H1 (cell line): ENCODE measurements at regions not wholly inside any gene's neighbourhood (a gene's known extent, or its start where the extent isn't known, plus 50 kb on each side); places are given as distances from the start of the nearest gene placed in this dataset.

Experiments
- CTCF ChIA-PET: fragments of 300-600 bp; sonication (Branson Sonifier 250); formaldehyde crosslinking; loops from one replicate; lab custom pipeline; 2021; ENCODE audit not compliant: partially characterized antibody; lab: Charles Lee
- POLR2A ChIA-PET: fragments of 300-600 bp; sonication (Branson Sonifier 250); formaldehyde crosslinking; loops from one replicate; lab custom pipeline; 2021; ENCODE audit warnings: inconsistent platforms; ENCODE audit not compliant: partially characterized antibody; lab: Charles Lee
- DNase-seq, 2 experiments: peaks; one replicate each; pipeline versions ENCODE4 v3.0.0 to v3.0.0-alpha.2; 2010 to 2022; ENCODE audit warnings: low spot score in 2 of 2, low read depth in 1 of 2, mixed read lengths in 1 of 2
- FAIRE-seq: peaks from 2 replicates; lab custom pipeline; 2011; peaks lifted over from hg19 to GRCh38; lab: Jason Lieb, UNC
- H2AFZ ChIP-seq: 2 replicates; pipeline ENCODE4 v1.8.1; 2012; ENCODE audit warnings: low read length, inconsistent platforms
- H2AK5ac ChIP-seq: 2 replicates; pipeline ENCODE4 v1.6.1; 2013; ENCODE audit warnings: low read depth, low read length
- H2BK120ac ChIP-seq: replicated peaks from 2 replicates; pipeline ENCODE3; 2013; ENCODE audit warnings: low read depth, low read length, inconsistent platforms
- H2BK12ac ChIP-seq: 2 replicates; pipeline ENCODE4 v1.6.1; 2013; ENCODE audit warnings: low read depth, low read length
- H2BK15ac ChIP-seq: 2 replicates; pipeline ENCODE4 v1.6.1; 2013; ENCODE audit warnings: low read length
- H2BK20ac ChIP-seq: 2 replicates; pipeline ENCODE4 v1.6.1; 2013; ENCODE audit warnings: low read length
- H2BK5ac ChIP-seq: 2 replicates; pipeline ENCODE4 v1.6.1; 2013; ENCODE audit warnings: low read depth, low read length
- H3K14ac ChIP-seq: 2 replicates; pipeline ENCODE4 v1.6.1; 2013; ENCODE audit warnings: inconsistent platforms; ENCODE audit not compliant: insufficient read length
- H3K18ac ChIP-seq: 2 replicates; pipeline ENCODE4 v1.6.1; 2013; ENCODE audit warnings: low read length; ENCODE audit errors: extremely low read depth
- H3K23ac ChIP-seq: 2 replicates; pipeline ENCODE4 v1.6.1; 2013; ENCODE audit warnings: inconsistent platforms; ENCODE audit not compliant: insufficient read length
- H3K23me2 ChIP-seq: 2 replicates; pipeline ENCODE4 v1.6.1; 2013; ENCODE audit warnings: low read depth, low read length
- H3K27ac ChIP-seq: 2 replicates; pipeline ENCODE4 v1.6.1; 2011; ENCODE audit warnings: low read depth, low read length, inconsistent platforms
- H3K27me3 ChIP-seq, 4 experiments: replicated peaks in 1 of 4; 1 replicate in 1 of 4; 2 replicates in 3 of 4; pipeline versions ENCODE4 v1.6.1 to v1.8.1; 2011 to 2013; ENCODE audit warnings: low read length in 3 of 4, mild to moderate bottlenecking in 3 of 4, inconsistent platforms in 2 of 4, mixed read lengths in 2 of 4, moderate library complexity in 1 of 4; ENCODE audit not compliant: control insufficient read depth in 3 of 4, insufficient read depth in 3 of 4; ENCODE audit errors: extremely low read depth in 1 of 4
- H3K36me3 ChIP-seq, 4 experiments: 2 replicates each; pipeline versions ENCODE4 v1.6.1 to v1.8.1; 2011 to 2013; ENCODE audit warnings: mild to moderate bottlenecking in 4 of 4, low read length in 3 of 4, moderate library complexity in 2 of 4, control low read depth in 1 of 4, inconsistent platforms in 1 of 4; ENCODE audit not compliant: insufficient read depth in 4 of 4, control insufficient read depth in 2 of 4
- H3K4ac ChIP-seq: replicated peaks from 2 replicates; pipeline ENCODE3; 2013; ENCODE audit warnings: low read length, low read depth, mixed read lengths, inconsistent platforms; ENCODE audit not compliant: insufficient read length
- H3K4me1 ChIP-seq, 4 experiments: replicated peaks in 1 of 4; 1 replicate in 1 of 4; 2 replicates in 3 of 4; pipeline versions ENCODE4 v1.6.1 to v1.8.1; 2011 to 2013; ENCODE audit warnings: low read length in 3 of 4, inconsistent platforms in 2 of 4, mixed read lengths in 1 of 4; ENCODE audit not compliant: insufficient read depth in 4 of 4, control insufficient read depth in 3 of 4
- H3K4me2 ChIP-seq, 2 experiments: 2 replicates each; pipeline versions ENCODE4 v1.6.1 to v1.8.1; 2011 to 2013; ENCODE audit warnings: low read depth in 2 of 2, low read length in 2 of 2, control low read depth in 1 of 2, inconsistent platforms in 1 of 2, mild to moderate bottlenecking in 1 of 2; ENCODE audit not compliant: insufficient read depth in 1 of 2
- H3K4me3 ChIP-seq, 4 experiments: fragments of 200-600, 300-600 bp in 1 of 4; sonication (generic), shearing (Covaris generic), sonication (Bioruptor Twin) in 1 of 4; 2 replicates each; pipeline versions ENCODE4 v1.5.1 to v1.8.1; 2011 to 2016; ENCODE audit warnings: low read length in 4 of 4, low read depth in 3 of 4, control low read depth in 2 of 4, inconsistent platforms in 2 of 4, mild to moderate bottlenecking in 2 of 4, mixed read lengths in 1 of 4, moderate library complexity in 1 of 4; ENCODE audit not compliant: insufficient read depth in 2 of 4; ENCODE audit errors: extremely low read depth in 1 of 4
- H3K56ac ChIP-seq: replicated peaks from 2 replicates; pipeline ENCODE3; 2013; ENCODE audit warnings: low read depth, mild to moderate bottlenecking, mixed read lengths, low read length, inconsistent platforms; ENCODE audit not compliant: insufficient read length
- H3K79me1 ChIP-seq: 2 replicates; pipeline ENCODE4 v1.6.1; 2013; ENCODE audit warnings: low read depth, low read length, control low read depth
- H3K79me2 ChIP-seq, 2 experiments: 2 replicates each; pipeline versions ENCODE4 v1.6.1 to v1.8.1; 2012 to 2013; ENCODE audit warnings: low read length in 2 of 2, mild to moderate bottlenecking in 2 of 2, inconsistent platforms in 1 of 2; ENCODE audit not compliant: insufficient read depth in 2 of 2, control insufficient read depth in 1 of 2
- H3K9ac ChIP-seq, 4 experiments: replicated peaks in 1 of 4; 1 replicate in 1 of 4; 2 replicates in 3 of 4; pipeline versions ENCODE4 v1.6.1 to v1.8.1; 2011 to 2013; ENCODE audit warnings: low read depth in 3 of 4, low read length in 3 of 4, control low read depth in 2 of 4, mild to moderate bottlenecking in 2 of 4, moderate library complexity in 2 of 4, inconsistent platforms in 1 of 4; ENCODE audit errors: extremely low read depth in 1 of 4
- H3K9me3 ChIP-seq, 2 experiments: 2 replicates each; pipeline versions ENCODE4 v1.6.1 to v1.8.1; 2012 to 2013; ENCODE audit warnings: mild to moderate bottlenecking in 2 of 2, moderate library complexity in 2 of 2, control low read depth in 1 of 2, inconsistent platforms in 1 of 2, low read depth in 1 of 2, low read length in 1 of 2, mixed read lengths in 1 of 2; ENCODE audit not compliant: insufficient read depth in 2 of 2
- H4K20me1 ChIP-seq, 2 experiments: replicated peaks in 1 of 2; 2 replicates each; pipeline versions ENCODE3 to v1.8.1; 2011 to 2013; ENCODE audit warnings: inconsistent platforms in 2 of 2, low read length in 2 of 2, mild to moderate bottlenecking in 1 of 2; ENCODE audit not compliant: insufficient read depth in 2 of 2, control insufficient read depth in 1 of 2
- H4K5ac ChIP-seq: 2 replicates; pipeline ENCODE4 v1.6.1; 2013; ENCODE audit warnings: low read length, low read depth, mixed read lengths, inconsistent platforms; ENCODE audit not compliant: insufficient read length
- H4K8ac ChIP-seq: 2 replicates; pipeline ENCODE4 v1.8.0; 2013; ENCODE audit warnings: mild to moderate bottlenecking, moderate library complexity, low read length, inconsistent platforms; ENCODE audit not compliant: insufficient read depth; ENCODE audit errors: extremely low read depth
- H4K91ac ChIP-seq: replicated peaks from 2 replicates; pipeline ENCODE3; 2013; ENCODE audit warnings: low read length, mixed read lengths, inconsistent platforms; ENCODE audit not compliant: insufficient read length
- CEBPB ChIP-seq: IDR thresholded peaks from 2 replicates; pipeline ENCODE4 v1.6.1; 2012; ENCODE audit warnings: low read depth, low read length
- JUND ChIP-seq: IDR thresholded peaks from 2 replicates; pipeline ENCODE4 v1.6.1; 2011; ENCODE audit warnings: mild to moderate bottlenecking, improper control_type of control experiment, low read length
- SRF ChIP-seq: IDR thresholded peaks from 2 replicates; pipeline ENCODE4 v1.6.1; 2011; ENCODE audit warnings: mild to moderate bottlenecking, low read depth, low read length, moderate library complexity
- YY1 ChIP-seq: IDR thresholded peaks from 2 replicates; pipeline ENCODE4 v1.6.1; 2011; ENCODE audit warnings: low read depth, mild to moderate bottlenecking, low read length
- WGBS, 2 experiments: shearing (Covaris generic) in 1 of 2; methylation state at CpG; one replicate each; pipeline versions ENCODE4 v1.1.6 to v1.1.7; 2013 to 2015; ENCODE audit warnings: low lambda C conversion rate in 2 of 2, mixed read lengths in 2 of 2, inconsistent platforms in 1 of 2, low coverage in 1 of 2, missing lambda C conversion rate in 1 of 2; ENCODE audit not compliant: insufficient replicate concordance in 2 of 2, insufficient coverage in 1 of 2, insufficient read length in 1 of 2; ENCODE audit errors: extremely low coverage in 1 of 2, missing lambda C conversion rate in 1 of 2; 5-methylcytosine and 5-hydroxymethylcytosine counted together

GRCh38 chr9:74120061-74120460 lies 377.1 kb upstream of the RORB start:
- no peak overlapping the region for H3K27ac ChIP-seq
- peaks cover 0 to 2% (median 0%) of the 10 kb centered on the region in 4 experiments; a peak in 1 of 7 replicates for H3K4me1 ChIP-seq
- CTCF ChIA-PET = no interaction called here
- H3K56ac ChIP-seq = no peak overlapping the region
- H3K79me2 ChIP-seq = no peaks in the 10 kb centered on the region
- no peak for DNase-seq
- H3K4me2 ChIP-seq = no peak overlapping the region
- H3K4me3 ChIP-seq = no peak overlapping the region
- H4K8ac ChIP-seq = no peak overlapping the region
- POLR2A ChIA-PET = no interaction called here
- no peaks in the 10 kb centered on the region for H4K20me1 ChIP-seq
- H3K9ac ChIP-seq = no peak overlapping the region
- H4K5ac ChIP-seq = no peak overlapping the region
- no peaks in the 10 kb centered on the region for H3K36me3 ChIP-seq
- H2BK120ac ChIP-seq = no peak overlapping the region
- FAIRE-seq = no peak
- no peak overlapping the region for H3K4ac ChIP-seq
- no peak overlapping the region for H2BK5ac ChIP-seq
- H2AK5ac ChIP-seq = no peak overlapping the region
- H3K9me3 ChIP-seq = no peaks in the 10 kb centered on the region
- H3K23ac ChIP-seq = no peak overlapping the region
- H2BK12ac ChIP-seq = no peak overlapping the region
- no peak overlapping the region for H2BK15ac ChIP-seq
- H2BK20ac ChIP-seq = no peak overlapping the region
- H4K91ac ChIP-seq = no peak overlapping the region
- no peaks in the 10 kb centered on the region for H3K23me2 ChIP-seq
- H3K14ac ChIP-seq = no peak overlapping the region
- no peak overlapping the region for H2AFZ ChIP-seq
- H3K27me3 ChIP-seq = no peaks in the 10 kb centered on the region; a peak in 2 of 7 replicates
- WGBS, 2 experiments = 100% methylated on average over 1 of the region's 1 CpG; no CpG with 5 or more reads in 1 of the 2 experiments
- no peaks in the 10 kb centered on the region for H3K79me1 ChIP-seq
- no peak overlapping the region for H3K18ac ChIP-seq
- TF ChIP-seq JUND (no peak), SRF (no peak), YY1 (no peak), CEBPB (no peak)
